Uterus (tissue), 3 donors: ENCODE measurements at regions not wholly inside any gene's neighbourhood (a gene's known extent, or its start where the extent isn't known, plus 50 kb on each side); places are given as distances from the start of the nearest gene placed in this dataset.

Experiments used
- DNase-seq, 2 donors: peaks; one replicate each; pipeline ENCODE4 v3.0.0-alpha.2; 2019 to 2020
- H3K27ac ChIP-seq, 2 donors: fragments of 200-600 bp; sonication (generic); 1 replicate in 1 of 2; 2 replicates in 1 of 2; pipeline ENCODE4 v1.5.1; 2016 to 2018
- H3K27me3 ChIP-seq, 2 donors: fragments of 200-600 bp; sonication (generic); one replicate each; pipeline ENCODE4 v1.5.1; 2018 to 2019; ENCODE audit warnings: control low read depth in 1 of 2
- H3K36me3 ChIP-seq, 2 donors: fragments of 200-600 bp; sonication (generic); one replicate each; pipeline ENCODE4 v1.5.1; 2019; ENCODE audit warnings: control low read depth in 1 of 2
- H3K4me1 ChIP-seq, 2 donors: fragments of 200-600 bp; sonication (generic); one replicate each; pipeline ENCODE4 v1.5.1; 2018 to 2019; ENCODE audit warnings: control low read depth in 1 of 2
- H3K4me3 ChIP-seq, 2 donors: fragments of 200-600 bp; sonication (generic); 1 replicate in 1 of 2; 2 replicates in 1 of 2; pipeline ENCODE4 v1.5.1; 2018 to 2019; ENCODE audit warnings: mild to moderate bottlenecking in 1 of 2
- H3K9me3 ChIP-seq, 2 donors: fragments of 200-600 bp; sonication (generic); one replicate each; pipeline ENCODE4 v1.5.1; 2019; ENCODE audit warnings: control low read depth in 1 of 2
- POLR2A ChIP-seq, 2 donors: fragments of 450-650 bp; IDR thresholded peaks; one replicate each; pipeline ENCODE4 v1.6.1; 2016; ENCODE audit warnings: antibody characterized with exemption in 2 of 2, mild to moderate bottlenecking in 1 of 2, moderate library complexity in 1 of 2
- intact Hi-C: fragments of 100-400 bp; cut with DNase I; formaldehyde crosslinking; loops from one replicate; pipeline ENCODE4 v1.15.1; 2023; ENCODE audit warnings: low total_unique reads
- TF ChIP-seq, protein P1 (sequence below), 4 experiments: fragments of 200-600 bp in 2 of 4; fragments of 450-650 bp in 2 of 4; sonication (generic) in 2 of 4; IDR thresholded peaks; one replicate each; pipeline ENCODE4 v1.5.1; 2016 to 2019; ENCODE audit warnings: antibody characterized with exemption in 4 of 4, mild to moderate bottlenecking in 2 of 4, moderate library complexity in 1 of 4
- donor health status: DM: yes; HTN: yes; CAD: no.

DNA sequence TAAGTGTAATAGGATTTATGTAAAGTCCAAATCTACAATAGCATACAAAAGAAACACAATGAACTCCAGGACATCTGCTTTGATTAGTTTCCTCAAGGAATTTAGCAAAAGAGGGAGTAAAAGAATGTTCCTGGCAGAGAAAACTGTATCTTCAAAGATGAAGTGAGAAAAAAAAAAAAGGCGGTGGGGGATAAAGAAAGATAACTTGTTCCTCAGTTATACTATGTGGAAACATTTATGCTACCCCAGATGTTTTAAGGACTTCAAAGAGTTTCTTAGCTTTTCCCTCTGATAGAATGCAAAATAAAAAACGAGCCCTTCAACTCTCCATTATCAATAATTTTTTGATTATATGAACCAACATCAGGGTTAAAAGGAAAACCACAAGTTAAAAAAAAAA lies 908.9 kb upstream of the ADGRL2 start:
- no peaks in the 10 kb centered on the region for H3K4me1 ChIP-seq
- no peak overlapping the region for H3K27ac ChIP-seq
- intact Hi-C loops, result no loop called here
- H3K36me3 ChIP-seq, result no peaks in the 10 kb centered on the region
- TF ChIP-seq, protein P1, sequence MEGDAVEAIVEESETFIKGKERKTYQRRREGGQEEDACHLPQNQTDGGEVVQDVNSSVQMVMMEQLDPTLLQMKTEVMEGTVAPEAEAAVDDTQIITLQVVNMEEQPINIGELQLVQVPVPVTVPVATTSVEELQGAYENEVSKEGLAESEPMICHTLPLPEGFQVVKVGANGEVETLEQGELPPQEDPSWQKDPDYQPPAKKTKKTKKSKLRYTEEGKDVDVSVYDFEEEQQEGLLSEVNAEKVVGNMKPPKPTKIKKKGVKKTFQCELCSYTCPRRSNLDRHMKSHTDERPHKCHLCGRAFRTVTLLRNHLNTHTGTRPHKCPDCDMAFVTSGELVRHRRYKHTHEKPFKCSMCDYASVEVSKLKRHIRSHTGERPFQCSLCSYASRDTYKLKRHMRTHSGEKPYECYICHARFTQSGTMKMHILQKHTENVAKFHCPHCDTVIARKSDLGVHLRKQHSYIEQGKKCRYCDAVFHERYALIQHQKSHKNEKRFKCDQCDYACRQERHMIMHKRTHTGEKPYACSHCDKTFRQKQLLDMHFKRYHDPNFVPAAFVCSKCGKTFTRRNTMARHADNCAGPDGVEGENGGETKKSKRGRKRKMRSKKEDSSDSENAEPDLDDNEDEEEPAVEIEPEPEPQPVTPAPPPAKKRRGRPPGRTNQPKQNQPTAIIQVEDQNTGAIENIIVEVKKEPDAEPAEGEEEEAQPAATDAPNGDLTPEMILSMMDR (IDR thresholded peaks at IDR 0.05), result no peak
- TF ChIP-seq POLR2A (IDR thresholded peaks at IDR 0.05), result no peak
- no peaks in the 10 kb centered on the region for H3K27me3 ChIP-seq
- H3K4me3 ChIP-seq, result no peak overlapping the region
- no peak for DNase-seq
- no peaks in the 10 kb centered on the region for H3K9me3 ChIP-seq

DNA sequence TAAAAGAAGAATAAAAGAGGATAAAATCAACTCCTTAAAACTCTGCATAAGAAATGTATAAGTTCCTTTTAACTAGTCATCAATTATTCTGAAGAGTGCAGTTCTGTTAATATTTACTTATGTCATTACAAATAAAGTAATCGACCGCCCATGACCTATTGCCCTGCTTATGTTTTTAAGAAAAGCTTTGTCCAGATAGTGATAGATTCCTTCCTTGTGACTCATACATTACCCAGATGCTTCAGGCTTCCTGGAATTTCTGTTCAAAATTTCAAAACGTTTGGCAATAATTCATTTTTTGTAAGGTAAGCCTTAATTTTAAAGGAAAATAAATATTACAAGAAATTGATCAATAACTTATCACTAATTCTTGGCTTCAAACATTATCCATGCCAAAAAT lies 918.2 kb upstream of the ADGRL2 start:
- Histone ChIP-seq H3K27me3 (no peaks in the 10 kb centered on the region), H3K4me1 (no peaks in the 10 kb centered on the region), H3K27ac (no peak overlapping the region), H3K9me3 (no peaks in the 10 kb centered on the region), H3K4me3 (no peak overlapping the region), H3K36me3 (no peaks in the 10 kb centered on the region)
- intact Hi-C loops, result no loop called here
- no peak for TF ChIP-seq POLR2A (IDR thresholded peaks at IDR 0.05)
- TF ChIP-seq, protein P1 (IDR thresholded peaks at IDR 0.05), result no peak
- DNase-seq, result no peak

DNA sequence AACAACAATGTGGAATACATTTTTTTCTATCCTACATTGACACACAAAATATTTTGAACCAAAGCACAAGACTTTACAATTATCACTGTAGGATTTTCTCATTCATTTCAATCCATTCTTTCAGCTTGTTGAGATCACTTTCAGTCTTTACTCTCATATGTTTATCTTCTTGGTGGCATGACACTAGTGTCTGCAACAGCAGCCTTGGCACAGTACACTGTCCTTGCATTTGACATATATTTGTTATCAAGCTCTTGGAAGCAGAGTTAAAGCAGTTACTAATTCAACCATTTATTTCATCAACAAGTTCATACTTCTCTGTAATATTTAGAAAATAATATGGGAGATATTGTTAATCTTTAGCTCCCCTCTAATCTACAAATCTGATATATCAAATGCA lies 922.4 kb upstream of the ADGRL2 start:
- no peaks in the 10 kb centered on the region for H3K9me3 ChIP-seq
- DNase-seq, result no peak
- no peak overlapping the region for H3K27ac ChIP-seq
- H3K27me3 ChIP-seq, result no peaks in the 10 kb centered on the region
- TF ChIP-seq, protein P1 (IDR thresholded peaks at IDR 0.05), result no peak
- intact Hi-C loops, result no loop called here
- no peaks in the 10 kb centered on the region for H3K36me3 ChIP-seq
- H3K4me1 ChIP-seq, result no peaks in the 10 kb centered on the region
- no peak overlapping the region for H3K4me3 ChIP-seq

DNA sequence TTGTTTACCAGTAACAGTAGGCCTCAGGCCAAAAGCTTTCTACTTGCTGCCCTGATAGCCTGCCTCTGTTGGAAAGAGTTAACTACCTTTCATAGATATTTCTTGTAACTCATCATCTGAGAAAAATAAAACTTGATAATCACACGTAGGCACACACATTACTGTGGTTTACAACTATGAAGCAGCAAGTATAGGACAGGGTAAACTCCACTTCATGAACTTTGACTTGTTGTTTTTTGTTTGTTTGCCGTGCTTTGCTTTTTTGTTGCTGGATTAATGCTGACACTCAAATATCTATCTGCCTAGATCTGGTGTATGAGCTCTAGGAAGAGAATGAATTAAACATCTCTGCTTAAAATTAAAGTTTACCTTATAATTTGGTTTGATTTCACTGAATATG lies 924.7 kb upstream of the ADGRL2 start:
- Histone ChIP-seq H3K9me3 (no peaks in the 10 kb centered on the region), H3K27ac (no peak overlapping the region), H3K36me3 (no peaks in the 10 kb centered on the region), H3K27me3 (no peaks in the 10 kb centered on the region), H3K4me1 (no peaks in the 10 kb centered on the region), H3K4me3 (no peak overlapping the region)
- TF ChIP-seq POLR2A (IDR thresholded peaks at IDR 0.05), result no peak
- TF ChIP-seq, protein P1 (IDR thresholded peaks at IDR 0.05), result no peak
- intact Hi-C loops, result no loop called here
- DNase-seq, result no peak

DNA sequence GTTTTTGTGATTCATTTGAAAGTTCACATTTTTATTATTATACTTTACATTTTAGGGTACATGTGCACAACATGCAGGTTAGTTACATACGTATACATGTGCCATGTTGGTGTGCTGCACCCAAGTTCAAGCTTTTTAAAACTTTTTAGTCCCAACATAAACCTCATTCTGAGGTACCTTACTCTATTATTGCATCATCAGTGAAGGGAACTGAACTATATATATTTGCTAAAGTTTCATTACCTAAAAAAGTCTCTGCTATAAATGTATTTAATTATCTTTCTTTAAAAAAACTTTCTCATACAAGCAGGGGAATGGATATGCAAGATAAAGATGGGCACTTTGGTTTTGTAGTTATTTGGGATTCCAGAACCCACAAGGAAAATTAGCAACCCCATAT lies 931.4 kb upstream of the ADGRL2 start:
- Histone ChIP-seq H3K9me3 (no peaks in the 10 kb centered on the region), H3K4me1 (no peaks in the 10 kb centered on the region), H3K27ac (no peak overlapping the region), H3K27me3 (no peaks in the 10 kb centered on the region), H3K36me3 (no peaks in the 10 kb centered on the region), H3K4me3 (no peak overlapping the region)
- DNase-seq, result no peak
- TF ChIP-seq, protein P1 (IDR thresholded peaks at IDR 0.05), result no peak
- TF ChIP-seq POLR2A (IDR thresholded peaks at IDR 0.05), result no peak
- intact Hi-C loops, result no loop called here
